Fibroblast of peridontal ligament (primary cell): ENCODE measurements at regions not wholly inside any gene's neighbourhood (a gene's known extent, or its start where the extent isn't known, plus 50 kb on each side); places are given as distances from the start of the nearest gene placed in this dataset.

Experiments
- DNase-seq: peaks from one replicate; pipeline ENCODE4 v3.0.0-alpha.2; 2010; ENCODE audit errors: extremely low read depth

DNA sequence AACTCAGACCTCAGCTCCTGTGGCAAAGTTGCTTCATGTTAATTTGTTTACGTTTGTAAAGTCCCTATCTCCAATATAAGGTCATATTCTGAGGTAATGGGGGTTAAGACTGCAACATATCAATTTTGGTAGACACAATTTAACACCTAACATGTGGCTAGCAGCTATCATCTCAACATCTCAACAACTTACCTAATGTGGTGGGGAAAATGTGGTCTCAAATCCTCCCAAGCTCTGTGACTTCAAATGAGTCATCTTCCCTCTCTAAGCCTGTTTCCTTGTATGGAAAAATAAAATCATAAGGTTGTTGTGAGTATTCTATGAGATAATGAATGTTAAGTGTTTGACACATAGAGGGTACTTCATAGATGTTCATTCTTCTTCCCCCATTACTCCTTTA lies 443.3 kb downstream of the CDK5RAP2 start:
- DNase-seq: no peak

- DNase-seq: no peak
Measured at GRCh38 chr9:120117081-120117480, 462.9 kb downstream of the CDK5RAP2 start.

DNA sequence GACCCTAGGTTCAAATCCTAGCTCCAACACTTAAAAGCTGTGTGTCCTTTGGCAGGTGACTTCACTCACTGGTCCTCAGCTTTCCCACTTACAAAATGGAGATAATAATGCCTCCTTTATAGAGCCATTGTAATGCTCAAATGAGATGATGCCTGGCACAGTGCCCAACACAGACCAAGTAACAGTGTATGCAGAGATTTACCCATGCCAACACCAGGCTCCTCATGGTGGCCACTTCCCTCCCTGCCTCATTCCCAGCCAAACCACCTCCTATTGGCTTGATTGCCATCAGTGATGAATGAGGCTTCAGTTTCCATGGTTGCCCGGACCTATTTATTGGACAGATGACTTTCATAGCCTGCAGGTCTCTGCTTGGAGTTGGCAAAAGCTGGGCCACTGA lies 469.4 kb downstream of the CDK5RAP2 start:
- DNase-seq: no peak

DNA sequence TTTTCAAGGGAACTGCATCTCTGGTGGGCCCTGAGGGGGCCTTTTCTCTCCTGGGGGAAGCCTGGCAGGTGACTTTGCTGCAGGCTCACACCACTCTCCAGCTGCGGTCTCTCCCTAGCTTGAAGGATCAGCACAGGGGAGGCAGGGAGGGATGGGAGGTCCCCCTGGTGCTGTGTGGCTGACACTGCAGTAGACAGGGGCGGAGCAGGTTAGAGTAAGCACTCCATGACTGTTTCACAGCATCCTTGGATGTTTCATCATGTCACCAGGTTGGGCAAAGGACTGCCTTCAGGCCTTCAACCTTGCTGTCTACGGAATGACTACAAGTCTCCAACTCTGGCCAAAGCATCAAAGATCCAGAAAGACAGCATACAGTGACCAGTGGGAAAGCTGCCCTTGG lies 470.7 kb downstream of the CDK5RAP2 start:
- DNase-seq: no peak

DNA sequence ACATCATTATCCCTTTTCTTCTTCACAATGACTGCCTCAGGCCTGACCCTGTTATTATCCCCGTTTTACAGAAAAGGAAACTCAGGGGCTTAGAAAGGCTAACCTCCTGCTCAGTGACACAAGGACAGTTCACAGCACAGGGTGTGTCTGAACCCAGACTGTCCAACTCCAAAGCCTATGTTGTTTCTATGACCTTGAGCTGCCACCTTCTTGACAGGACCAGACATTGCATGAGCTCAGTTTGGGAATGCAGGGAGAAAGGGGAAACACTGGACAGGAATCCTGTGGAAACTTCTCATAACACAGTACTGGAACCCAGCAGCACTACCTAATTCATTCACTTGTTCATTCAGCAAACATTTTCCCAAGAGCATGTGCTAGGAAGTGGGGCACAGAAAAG lies 472.8 kb downstream of the CDK5RAP2 start:
- no peak for DNase-seq

GRCh38 chr9:120104771-120105170 lies 475.2 kb downstream of the CDK5RAP2 start:
- DNase-seq: no peak

DNA sequence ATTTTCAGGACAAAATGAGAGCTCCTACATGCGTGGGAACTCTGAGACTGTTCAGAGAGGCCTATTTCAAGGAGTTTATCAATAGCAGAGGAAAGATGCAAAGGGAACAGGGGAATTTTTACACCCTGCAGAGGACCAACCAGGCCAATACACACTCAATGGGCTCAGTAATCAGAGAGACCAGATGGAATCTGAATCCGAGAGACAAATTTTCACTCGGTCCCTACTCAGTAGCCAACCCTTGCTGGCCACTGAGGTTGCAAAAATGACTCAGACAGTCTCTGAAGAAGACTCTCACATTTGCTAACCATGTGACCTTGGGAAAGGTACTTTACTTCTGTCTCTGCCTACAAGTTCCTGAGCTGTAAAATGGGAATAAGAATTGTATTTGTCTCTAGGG lies 479.4 kb downstream of the CDK5RAP2 start:
- no peak for DNase-seq

DNA sequence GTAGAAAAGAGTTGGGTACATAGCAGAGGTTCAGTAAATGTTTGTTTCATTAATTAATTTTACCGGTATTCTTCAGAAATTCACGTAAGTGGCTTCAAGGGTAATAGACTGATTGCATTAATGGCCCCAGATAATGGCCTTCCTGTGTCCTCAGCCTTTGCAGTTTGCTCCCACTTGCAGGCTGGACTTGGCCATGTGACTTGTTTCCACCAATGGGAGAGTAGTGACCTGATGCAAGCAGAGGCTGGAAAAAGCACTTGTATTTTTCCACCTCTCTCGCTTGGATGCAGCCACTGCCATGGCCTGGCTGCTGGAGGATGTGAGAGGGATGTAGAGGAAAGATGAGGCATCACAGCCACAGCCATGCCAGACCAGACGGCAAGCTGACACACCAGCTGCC lies 480.9 kb downstream of the CDK5RAP2 start:
- no peak for DNase-seq

DNA sequence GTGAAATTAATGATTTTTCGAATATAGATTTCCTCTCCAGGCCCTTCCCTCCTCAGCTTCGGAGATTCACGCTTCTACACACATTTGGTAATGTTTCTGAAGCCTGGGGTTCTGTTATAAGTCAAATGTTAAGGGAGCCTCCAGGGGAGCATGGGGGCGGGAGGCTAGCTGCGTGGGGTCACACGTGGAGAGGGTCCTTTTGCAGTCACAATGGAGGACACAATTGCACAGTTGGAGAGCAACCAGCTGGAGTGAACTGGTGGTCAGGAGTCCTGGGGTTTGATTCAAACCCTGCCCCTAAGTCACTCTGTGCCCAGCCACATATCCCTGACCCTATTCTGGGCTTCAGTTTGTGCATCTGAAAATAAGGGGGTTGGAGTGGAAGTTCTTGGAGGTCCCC lies 481.4 kb downstream of the CDK5RAP2 start:
- DNase-seq: no peak

DNA sequence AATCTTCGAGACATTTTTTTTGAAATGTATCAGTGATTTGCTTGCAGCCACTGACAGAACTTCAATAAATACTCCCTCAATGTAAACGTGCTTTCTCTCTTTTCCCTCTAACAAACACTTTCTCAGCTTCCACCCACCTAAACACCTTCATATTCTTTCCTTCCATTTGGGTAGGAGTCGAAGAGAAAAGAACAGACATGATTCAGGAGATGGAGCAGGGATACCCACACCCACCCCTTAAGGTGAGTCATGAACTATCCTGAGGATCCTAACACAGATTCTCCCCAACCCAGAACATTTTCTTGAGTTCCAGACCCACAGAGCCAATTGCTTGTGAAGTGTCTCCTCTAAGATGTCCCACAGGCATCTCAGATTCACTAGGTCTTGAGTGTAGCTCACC lies 488.8 kb downstream of the CDK5RAP2 start:
- DNase-seq: no peak

GRCh38 chr9:120080849-120081248 lies 499.1 kb downstream of the CDK5RAP2 start:
- no peak for DNase-seq

GRCh38 chr9:120078112-120078511 lies 501.9 kb downstream of the CDK5RAP2 start:
- DNase-seq: no peak

DNA sequence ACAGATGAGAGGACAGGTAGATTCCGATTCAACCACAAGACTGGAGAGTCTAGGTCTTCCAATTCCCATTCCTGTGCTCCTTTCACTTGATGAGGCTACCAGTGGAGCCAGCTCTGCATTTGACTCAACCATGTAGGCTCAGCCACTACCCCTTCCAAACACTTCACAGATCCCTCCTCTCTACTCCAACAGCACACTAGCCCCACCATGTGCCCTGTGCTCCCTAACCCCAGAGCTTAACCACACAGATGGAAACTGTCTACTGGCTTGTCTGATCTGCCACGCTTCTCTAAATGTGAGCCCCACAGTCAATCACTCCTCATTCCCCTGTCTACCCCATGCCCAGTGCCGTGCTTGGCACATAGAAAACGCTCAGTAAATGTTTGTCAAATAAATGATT lies 508.2 kb downstream of the CDK5RAP2 start:
- DNase-seq: no peak

- DNase-seq: no peak
Measured at GRCh38 chr9:120066315-120066714, 513.7 kb downstream of the CDK5RAP2 start.

DNA sequence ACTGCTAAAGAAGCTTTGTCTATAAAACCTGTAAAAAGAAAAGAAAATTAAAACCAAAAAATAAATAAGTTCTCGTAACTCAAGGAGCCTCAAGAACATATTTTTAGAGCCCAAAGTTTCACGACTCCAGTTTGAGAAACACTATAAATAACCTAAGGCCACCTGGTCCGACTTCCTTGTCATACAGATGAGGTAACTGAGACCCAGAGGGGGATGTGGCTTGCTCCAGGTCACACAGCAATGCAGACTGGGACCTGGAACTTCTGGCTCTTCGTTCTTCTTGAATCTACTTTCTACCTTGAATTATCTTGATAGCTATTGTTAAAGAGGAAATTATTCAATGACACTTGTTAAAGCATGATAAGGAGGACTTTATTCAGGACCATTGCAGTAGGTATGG lies 514.8 kb downstream of the CDK5RAP2 start:
- DNase-seq: no peak

- DNase-seq: no peak
Measured at GRCh38 chr9:120045011-120045410, 535.0 kb downstream of the CDK5RAP2 start.

DNA sequence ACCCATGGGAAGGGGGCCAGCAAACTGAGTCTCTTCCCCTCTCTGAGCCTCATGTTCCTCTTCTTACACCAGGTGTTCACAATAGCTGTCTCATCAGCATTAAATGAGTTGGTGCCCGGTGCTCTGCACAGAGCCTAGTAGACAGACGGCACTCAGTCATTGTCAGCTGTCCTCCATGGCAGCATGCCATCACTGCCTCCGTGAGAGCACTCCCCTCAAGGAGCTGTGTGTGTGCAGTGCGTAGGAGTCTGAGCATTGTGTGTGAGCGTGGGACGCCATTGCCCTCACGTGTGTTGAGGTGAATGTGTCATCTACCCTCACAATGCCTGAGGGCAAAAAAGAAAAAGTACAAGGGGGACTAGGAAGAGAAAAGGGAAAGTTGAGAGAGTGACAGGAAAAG lies 536.5 kb downstream of the CDK5RAP2 start:
- DNase-seq: no peak

DNA sequence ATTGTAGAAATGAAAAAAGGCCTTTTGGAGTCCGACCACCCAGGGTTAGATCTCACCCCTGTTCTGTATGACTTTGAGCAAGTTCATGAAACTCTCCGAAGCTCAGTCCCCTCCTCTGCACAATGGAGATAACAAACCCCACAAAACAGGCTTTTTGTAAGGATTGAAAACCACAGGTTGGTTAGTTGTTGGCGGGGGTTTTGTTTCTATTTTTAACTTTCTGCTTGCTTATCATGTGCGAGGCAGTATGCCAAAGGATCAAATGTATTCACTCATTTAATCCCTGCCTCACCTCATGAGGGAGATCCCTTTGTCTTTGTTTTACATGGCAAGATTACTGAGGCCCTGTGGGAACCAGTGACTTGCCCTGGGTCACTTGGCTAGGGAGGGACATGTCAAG lies 539.1 kb downstream of the CDK5RAP2 start:
- DNase-seq: no peak

GRCh38 chr9:120038342-120038741 lies 541.6 kb downstream of the CDK5RAP2 start:
- no peak for DNase-seq

- DNase-seq: no peak
Measured at GRCh38 chr9:120032639-120033038, 547.3 kb downstream of the CDK5RAP2 start.

DNA sequence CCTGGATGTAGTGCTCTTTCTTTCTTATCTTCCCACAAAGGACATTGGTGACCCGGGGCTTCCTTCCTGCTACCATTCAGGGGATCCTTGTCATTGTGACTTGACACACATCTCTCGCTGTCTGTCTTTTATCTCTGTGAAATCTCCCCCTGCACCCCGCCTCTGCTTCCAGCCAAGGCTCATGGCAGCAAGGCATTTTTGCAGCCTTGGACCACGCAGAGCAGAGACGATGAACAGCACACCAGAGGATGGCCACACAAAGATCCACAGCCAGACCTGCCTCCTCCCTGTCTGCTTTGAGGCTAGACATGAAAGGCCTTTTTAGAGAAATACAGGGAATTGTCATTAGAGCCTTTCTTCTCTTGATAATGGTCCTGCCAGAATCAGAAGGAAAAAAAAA lies 549.1 kb downstream of the CDK5RAP2 start:
- DNase-seq: no peak

DNA sequence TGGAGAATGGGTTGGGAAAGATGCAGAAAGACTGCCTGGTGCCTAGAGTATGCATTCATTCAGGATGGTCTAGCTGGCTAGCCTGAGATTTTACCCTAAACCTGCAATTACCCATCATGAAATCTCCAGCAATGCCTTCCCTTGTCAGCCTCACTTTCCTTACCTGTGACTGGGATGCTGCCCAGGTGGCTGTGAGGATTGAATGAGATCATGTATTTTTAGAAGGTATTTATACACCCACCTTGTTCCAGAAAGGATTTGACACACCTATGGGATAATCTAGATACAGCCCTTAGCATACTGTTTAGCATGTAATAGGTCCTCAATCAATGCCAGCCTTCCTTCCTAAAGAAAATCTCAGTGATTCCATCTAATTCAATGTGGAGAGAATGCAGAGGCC lies 561.4 kb downstream of the CDK5RAP2 start:
- no peak for DNase-seq

GRCh38 chr9:120018037-120018436 lies 561.9 kb downstream of the CDK5RAP2 start:
- DNase-seq: no peak

GRCh38 chr9:120016231-120016630 lies 563.7 kb downstream of the CDK5RAP2 start:
- DNase-seq: no peak

GRCh38 chr9:120014796-120015195 lies 565.2 kb downstream of the CDK5RAP2 start:
- no peak for DNase-seq
